HepG2 (cell line): ENCODE measurements at regions not wholly inside any gene's neighbourhood (a gene's known extent, or its start where the extent isn't known, plus 50 kb on each side); places are given as distances from the start of the nearest gene placed in this dataset.

Source experiments
- ATAC-seq: fragments of 200-7000 bp; cut with Tn5 transposase; 3 replicates; pipeline ENCODE4 v1.9.1; 2020; ENCODE audit warnings: mild to moderate bottlenecking, moderate library complexity
- BruUV-seq: library from RNA; stranded (reverse); fragments of 400-500 nt; replicated peaks from 2 replicates; lab custom pipeline; 2021; lab: Mats Ljungman, UMichigan
- CTCF ChIA-PET: fragments of 300-600 bp; formaldehyde crosslinking; extraction: SDS; loops from one replicate; lab custom pipeline; 2021; ENCODE audit warnings: low total read pairs, inconsistent platforms, low intra/inter-chr PET ratio; lab: Yijun Ruan, JAX
- POLR2A ChIA-PET: fragments of 350-600 bp; sonication (Branson Sonifier 250); formaldehyde crosslinking; loops from one replicate; lab custom pipeline; 2020; ENCODE audit warnings: antibody characterized with exemption, inconsistent platforms; lab: Yijun Ruan, JAX
- DNase-seq: peaks from one replicate; pipeline ENCODE4 v3.0.0-alpha.2; 2015; ENCODE audit warnings: low spot score
- FAIRE-seq: peaks from 3 replicates; lab custom pipeline; 2011; peaks lifted over from hg19 to GRCh38; lab: Jason Lieb, UNC
- H2AFZ ChIP-seq: one replicate; pipeline ENCODE4 v1.6.1; 2011; ENCODE audit warnings: low read length, inconsistent platforms
- H3K27ac ChIP-seq: fragments of 300-600 bp; 3 replicates; pipeline ENCODE4 v1.8.0; 2011; ENCODE audit warnings: mixed run types, mild to moderate bottlenecking, mixed read lengths, low read length, inconsistent platforms; ENCODE audit not compliant: insufficient read depth; ENCODE audit errors: extremely low read length
- H3K27me3 ChIP-seq, 2 experiments: fragments of 200-600 bp in 1 of 2; 2 replicates in 1 of 2; 3 replicates in 1 of 2; pipeline versions ENCODE4 v1.6.0 to v1.8.0; 2011; ENCODE audit warnings: low read length in 2 of 2, mild to moderate bottlenecking in 2 of 2, moderate library complexity in 2 of 2, inconsistent platforms in 1 of 2; ENCODE audit not compliant: insufficient read depth in 2 of 2, control insufficient read depth in 1 of 2
- H3K36me3 ChIP-seq, 2 experiments: fragments of 200-600 bp in 1 of 2; replicated peaks in 1 of 2; 2 replicates in 1 of 2; 3 replicates in 1 of 2; pipeline versions ENCODE4 v1.5.1 to v1.8.0; 2011; ENCODE audit warnings: low read length in 2 of 2, inconsistent platforms in 1 of 2; ENCODE audit not compliant: insufficient read depth in 2 of 2, control insufficient read depth in 1 of 2
- H3K4me1 ChIP-seq: 2 replicates; pipeline ENCODE4 v1.5.1; 2012; ENCODE audit warnings: low read length, inconsistent platforms; ENCODE audit not compliant: insufficient read depth
- H3K4me2 ChIP-seq: 2 replicates; pipeline ENCODE4 v1.6.0; 2011; ENCODE audit warnings: low read depth, low read length, inconsistent platforms
- H3K4me3 ChIP-seq, 3 experiments: fragments of 200-600 bp in 1 of 3; sonication (generic), shearing (Covaris generic) in 1 of 3; replicated peaks in 1 of 3; 2 replicates each; pipeline ENCODE4 v1.5.1; 2011 to 2016; ENCODE audit warnings: low read length in 3 of 3, inconsistent platforms in 2 of 3, low read depth in 2 of 3, mild to moderate bottlenecking in 2 of 3, control low read depth in 1 of 3, mixed read lengths in 1 of 3; ENCODE audit not compliant: insufficient read depth in 1 of 3
- H3K79me2 ChIP-seq: one replicate; pipeline ENCODE4 v1.6.1; 2011; ENCODE audit warnings: low read length, inconsistent platforms; ENCODE audit not compliant: insufficient read depth
- H3K9ac ChIP-seq: 2 replicates; pipeline ENCODE4 v1.6.0; 2011; ENCODE audit warnings: mild to moderate bottlenecking, low read depth, low read length, inconsistent platforms; ENCODE audit not compliant: insufficient read depth
- H3K9me3 ChIP-seq: 2 replicates; pipeline ENCODE4 v1.5.1; 2012; ENCODE audit warnings: mild to moderate bottlenecking, low read length
- H4K20me1 ChIP-seq: 2 replicates; pipeline ENCODE4 v1.6.0; 2011; ENCODE audit warnings: inconsistent platforms, mild to moderate bottlenecking, low read length, moderate library complexity; ENCODE audit not compliant: insufficient read depth
- DDIT3 ChIP-seq: sonication (generic); formaldehyde crosslinking; IDR thresholded peaks from 2 replicates; pipeline ENCODE4 v1.4.0; 2020; ENCODE audit warnings: mild to moderate bottlenecking, missing genetic modification reagents
- ETV5 ChIP-seq: IDR thresholded peaks from 2 replicates; pipeline ENCODE4 v1.6.1; 2018; ENCODE audit warnings: missing biosample characterization, missing genetic modification reagents, inconsistent platforms, borderline replicate concordance
- GATAD1 ChIP-seq: IDR thresholded peaks from 2 replicates; pipeline ENCODE4 v1.6.1; 2016; ENCODE audit warnings: missing genetic modification reagents, missing compliant biosample characterization
- HBP1 ChIP-seq: IDR thresholded peaks from 2 replicates; pipeline ENCODE4 v1.6.1; 2016; ENCODE audit warnings: low read depth, control low read depth
- IRF9 ChIP-seq: sonication (generic); formaldehyde crosslinking; IDR thresholded peaks from 2 replicates; pipeline ENCODE4 v1.8.0; 2022; ENCODE audit warnings: missing genetic modification reagents, mild to moderate bottlenecking, borderline replicate concordance
- IRX3 ChIP-seq: sonication (generic); formaldehyde crosslinking; IDR thresholded peaks from 2 replicates; pipeline ENCODE4 v1.8.1; 2023; ENCODE audit warnings: mild to moderate bottlenecking, low read depth, missing genetic modification reagents, borderline replicate concordance
- KLF12 ChIP-seq: sonication (generic); formaldehyde crosslinking; IDR thresholded peaks from 2 replicates; pipeline ENCODE4 v1.4.0; 2020; ENCODE audit warnings: missing genetic modification reagents, borderline replicate concordance
- SALL1 ChIP-seq: sonication (generic); formaldehyde crosslinking; IDR thresholded peaks from 2 replicates; pipeline ENCODE4 v1.8.0; 2022; ENCODE audit warnings: mild to moderate bottlenecking, missing genetic modification reagents
- TBX3 ChIP-seq: fragments of 450-650 bp; IDR thresholded peaks from 2 replicates; pipeline ENCODE4 v1.6.1; 2017; ENCODE audit warnings: antibody characterized with exemption, mild to moderate bottlenecking, inconsistent platforms, borderline replicate concordance
- ZNF281 ChIP-seq: sonication (generic); formaldehyde crosslinking; IDR thresholded peaks from 2 replicates; pipeline ENCODE4 v1.4.0; 2020; ENCODE audit warnings: missing genetic modification reagents, borderline replicate concordance
- ZNF678 ChIP-seq: sonication (generic); formaldehyde crosslinking; IDR thresholded peaks from 2 replicates; pipeline ENCODE4 v1.4.0; 2020; ENCODE audit warnings: mild to moderate bottlenecking, missing genetic modification reagents
- ZNF777 ChIP-seq: sonication (generic); formaldehyde crosslinking; IDR thresholded peaks from 2 replicates; pipeline ENCODE4 v1.4.0; 2020; ENCODE audit warnings: missing genetic modification reagents
- WGBS: methylation state at CpG from one replicate; pipeline ENCODE4 v1.1.6; 2017; ENCODE audit warnings: low lambda C conversion rate; 5-methylcytosine and 5-hydroxymethylcytosine counted together
- in situ Hi-C: cut with HindIII; loops from 2 replicates; pipeline ENCODE4 v1.10.0; 2017; ENCODE audit warnings: low pct_unique_long_range_greater_than_20kb; ENCODE audit not compliant: extremely low pct_ligation_motif_present
- intact Hi-C: fragments of 100-400 bp; cut with micrococcal nuclease; formaldehyde crosslinking; loops from one replicate; pipeline ENCODE4 v1.10.0; 2022; ENCODE audit not compliant: unreplicated experiment
- TF ChIP-seq, protein P1 (sequence below): IDR thresholded peaks from 2 replicates; pipeline ENCODE4 v1.6.1; 2012; ENCODE audit warnings: low read depth, low read length, improper control_type of control experiment
- TF ChIP-seq, protein P2 (sequence below): sonication (generic); formaldehyde crosslinking; IDR thresholded peaks from 2 replicates; pipeline ENCODE4 v1.5.1; 2020; ENCODE audit warnings: mild to moderate bottlenecking, missing genetic modification reagents, moderate library complexity
- TF ChIP-seq, protein P3 (sequence below): sonication (generic); formaldehyde crosslinking; conservative IDR thresholded peaks from 2 replicates; pipeline ENCODE4 v1.8.1; 2023; ENCODE audit warnings: missing genetic modification reagents

GRCh38 chr2:34037157-34037556, 438.1 kb upstream of the FAM98A start:
- no peak for FAIRE-seq
- no peak for DNase-seq
- 0 out of 2 replicates have a peak, but pooled peaks cover 4% of the 10 kb centered on the region for H3K9me3 ChIP-seq
- H3K4me3 ChIP-seq: no peak overlapping the region
- no peak for ATAC-seq
- H3K27ac ChIP-seq: no peak overlapping the region
- no peaks in the 10 kb centered on the region for H3K4me1 ChIP-seq
- no peaks in the 10 kb centered on the region for H3K36me3 ChIP-seq
- no peaks in the 10 kb centered on the region for H3K27me3 ChIP-seq
- H3K9ac ChIP-seq: no peak overlapping the region
- no peaks in the 10 kb centered on the region for H3K79me2 ChIP-seq
- in situ Hi-C loops (no loop called here), intact Hi-C loops (no loop called here)
- no peak overlapping the region for H3K4me2 ChIP-seq
- ChIA-PET POLR2A (no interaction called here), CTCF (no interaction called here)
- WGBS: 0% methylated on average over 3 of the region's 3 CpGs
- H2AFZ ChIP-seq: no peak overlapping the region
- H4K20me1 ChIP-seq: no peaks in the 10 kb centered on the region
- BruUV-seq: no TSS peak
- TF ChIP-seq ZNF678 (CRISPR knock-in tag) (no peak), IRX3 (no peak), GATAD1 (CRISPR knock-in tag) (no peak), TBX3 (no peak), DDIT3 (CRISPR knock-in tag) (no peak), IRF9 (CRISPR knock-in tag) (no peak), ZNF777 (CRISPR knock-in tag) (no peak), ZNF281 (CRISPR knock-in tag) (no peak), ETV5 (CRISPR knock-in tag) (no peak), SALL1 (CRISPR knock-in tag) (no peak), KLF12 (CRISPR knock-in tag) (no peak), HBP1 (CRISPR knock-in tag) (no peak)
- TF ChIP-seq, protein P1, sequence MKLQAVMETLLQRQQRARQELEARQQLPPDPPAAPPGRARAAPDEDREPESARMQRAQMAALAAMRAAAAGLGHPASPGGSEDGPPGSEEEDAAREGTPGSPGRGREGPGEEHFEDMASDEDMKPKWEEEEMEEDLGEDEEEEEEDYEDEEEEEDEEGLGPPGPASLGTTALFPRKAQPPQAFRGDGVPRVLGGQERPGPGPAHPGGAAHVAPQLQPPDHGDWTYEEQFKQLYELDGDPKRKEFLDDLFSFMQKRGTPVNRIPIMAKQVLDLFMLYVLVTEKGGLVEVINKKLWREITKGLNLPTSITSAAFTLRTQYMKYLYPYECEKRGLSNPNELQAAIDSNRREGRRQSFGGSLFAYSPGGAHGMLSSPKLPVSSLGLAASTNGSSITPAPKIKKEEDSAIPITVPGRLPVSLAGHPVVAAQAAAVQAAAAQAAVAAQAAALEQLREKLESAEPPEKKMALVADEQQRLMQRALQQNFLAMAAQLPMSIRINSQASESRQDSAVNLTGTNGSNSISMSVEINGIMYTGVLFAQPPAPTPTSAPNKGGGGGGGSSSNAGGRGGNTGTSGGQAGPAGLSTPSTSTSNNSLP: no peak
- TF ChIP-seq, protein P2, sequence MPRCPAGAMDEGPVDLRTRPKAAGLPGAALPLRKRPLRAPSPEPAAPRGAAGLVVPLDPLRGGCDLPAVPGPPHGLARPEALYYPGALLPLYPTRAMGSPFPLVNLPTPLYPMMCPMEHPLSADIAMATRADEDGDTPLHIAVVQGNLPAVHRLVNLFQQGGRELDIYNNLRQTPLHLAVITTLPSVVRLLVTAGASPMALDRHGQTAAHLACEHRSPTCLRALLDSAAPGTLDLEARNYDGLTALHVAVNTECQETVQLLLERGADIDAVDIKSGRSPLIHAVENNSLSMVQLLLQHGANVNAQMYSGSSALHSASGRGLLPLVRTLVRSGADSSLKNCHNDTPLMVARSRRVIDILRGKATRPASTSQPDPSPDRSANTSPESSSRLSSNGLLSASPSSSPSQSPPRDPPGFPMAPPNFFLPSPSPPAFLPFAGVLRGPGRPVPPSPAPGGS (CRISPR knock-in tag): no peak
- TF ChIP-seq, protein P3, sequence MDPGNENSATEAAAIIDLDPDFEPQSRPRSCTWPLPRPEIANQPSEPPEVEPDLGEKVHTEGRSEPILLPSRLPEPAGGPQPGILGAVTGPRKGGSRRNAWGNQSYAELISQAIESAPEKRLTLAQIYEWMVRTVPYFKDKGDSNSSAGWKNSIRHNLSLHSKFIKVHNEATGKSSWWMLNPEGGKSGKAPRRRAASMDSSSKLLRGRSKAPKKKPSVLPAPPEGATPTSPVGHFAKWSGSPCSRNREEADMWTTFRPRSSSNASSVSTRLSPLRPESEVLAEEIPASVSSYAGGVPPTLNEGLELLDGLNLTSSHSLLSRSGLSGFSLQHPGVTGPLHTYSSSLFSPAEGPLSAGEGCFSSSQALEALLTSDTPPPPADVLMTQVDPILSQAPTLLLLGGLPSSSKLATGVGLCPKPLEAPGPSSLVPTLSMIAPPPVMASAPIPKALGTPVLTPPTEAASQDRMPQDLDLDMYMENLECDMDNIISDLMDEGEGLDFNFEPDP (CRISPR knock-in tag): no peak
